C4-2B (cell line): ENCODE measurements at regions not wholly inside any gene's neighbourhood (a gene's known extent, or its start where the extent isn't known, plus 50 kb on each side); places are given as distances from the start of the nearest gene placed in this dataset.

Experiments
- CTCF ChIP-seq: fragments of 450-650 bp; conservative IDR thresholded peaks from 2 replicates; pipeline ENCODE4 v1.5.1; 2017; ENCODE audit warnings: mild to moderate bottlenecking
- ZFX ChIP-seq: fragments of 450-650 bp; IDR thresholded peaks from 2 replicates; pipeline ENCODE4 v1.6.1; 2017

- no peak for TF ChIP-seq CTCF
- TF ChIP-seq ZFX, result no peak
These were observed 113.1 kb upstream of the PCSK1 start for GRCh38 chr5:96546120-96546519.
